ENCODE measurements at regions not wholly inside any gene's neighbourhood (a gene's known extent, or its start where the extent isn't known, plus 50 kb on each side); places are given as distances from the start of the nearest gene placed in this dataset.

GRCh38 chr2:156901373-156902031 lies 356.0 kb upstream of the GALNT5 start:
- H3K9me2 ChIP-seq (ENCODE audit: insufficient read depth, low read length): no peaks in the 10 kb centered on the region
- no peak overlapping the region for H3K4me3 ChIP-seq (ENCODE audit: low read length)
- no peaks in the 10 kb centered on the region for H3K9me3 ChIP-seq (ENCODE audit: low read length)
- H2AFZ ChIP-seq (ENCODE audit: low read depth, low read length): no peak overlapping the region
- no peak overlapping the region for H3K27ac ChIP-seq (ENCODE audit: low read length)
- no peaks in the 10 kb centered on the region for H3K27me3 ChIP-seq (ENCODE audit: insufficient read depth, low read depth, low read length)
- H3K79me2 ChIP-seq (replicated peaks; ENCODE audit: insufficient read depth, low read length): no peaks in the 10 kb centered on the region
- no peak for TF ChIP-seq POLR2AphosphoS5 (IDR thresholded peaks at IDR 0.05)
- TF ChIP-seq RAD21 (conservative IDR thresholded peaks at IDR 0.05): no peak
- TF ChIP-seq EP300 (conservative IDR thresholded peaks at IDR 0.05; ENCODE audit: poor library complexity, severe bottlenecking): no peak
- TF ChIP-seq CTCF (IDR thresholded peaks at IDR 0.05; ENCODE audit: poor library complexity, severe bottlenecking): no peak
- no peak for TF ChIP-seq TAF1 (IDR thresholded peaks at IDR 0.05; ENCODE audit: low read depth)
- no peak for TF ChIP-seq MXI1 (conservative IDR thresholded peaks at IDR 0.05; ENCODE audit: poor library complexity, severe bottlenecking)
- TF ChIP-seq SMC3 (conservative IDR thresholded peaks at IDR 0.05; ENCODE audit: poor library complexity): no peak
- no peak overlapping the region for H3K9ac ChIP-seq (ENCODE audit: low read length)
- no peaks in the 10 kb centered on the region for H3F3A ChIP-seq (ENCODE audit: insufficient read depth, low read length, poor library complexity, severe bottlenecking)
- H4K20me1 ChIP-seq (ENCODE audit: insufficient read depth): no peaks in the 10 kb centered on the region
- H3K4me2 ChIP-seq (ENCODE audit: low read length): no peak overlapping the region
- H3K36me3 ChIP-seq (ENCODE audit: insufficient read depth, low read length): no peaks in the 10 kb centered on the region

GRCh38 chr2:156903335-156903734 lies 354.2 kb upstream of the GALNT5 start:
- Histone ChIP-seq H2AFZ (ENCODE audit: low read depth, low read length) (no peak overlapping the region), H3K9ac (ENCODE audit: low read length) (no peak overlapping the region), H3K79me2 (replicated peaks; ENCODE audit: insufficient read depth, low read length) (no peaks in the 10 kb centered on the region), H3K9me3 (ENCODE audit: low read length) (no peaks in the 10 kb centered on the region), H3K27ac (ENCODE audit: low read length) (no peak overlapping the region), H3F3A (ENCODE audit: insufficient read depth, low read length, poor library complexity, severe bottlenecking) (no peaks in the 10 kb centered on the region), H3K27me3 (ENCODE audit: insufficient read depth, low read depth, low read length) (no peaks in the 10 kb centered on the region), H3K9me2 (ENCODE audit: insufficient read depth, low read length) (no peaks in the 10 kb centered on the region), H3K36me3 (ENCODE audit: insufficient read depth, low read length) (no peaks in the 10 kb centered on the region), H4K20me1 (ENCODE audit: insufficient read depth) (no peaks in the 10 kb centered on the region), H3K4me2 (ENCODE audit: low read length) (no peak overlapping the region), H3K4me3 (ENCODE audit: low read length) (no peak overlapping the region)
- TF ChIP-seq TAF1 (IDR thresholded peaks at IDR 0.05; ENCODE audit: low read depth): no peak
- no peak for TF ChIP-seq POLR2AphosphoS5 (IDR thresholded peaks at IDR 0.05)

- no peak overlapping the region for H3K9ac ChIP-seq (ENCODE audit: low read length)
- H3K9me3 ChIP-seq (ENCODE audit: low read length): no peaks in the 10 kb centered on the region
- H3K27me3 ChIP-seq (ENCODE audit: insufficient read depth, low read depth, low read length): no peaks in the 10 kb centered on the region
- no peak overlapping the region for H2AFZ ChIP-seq (ENCODE audit: low read depth, low read length)
- TF ChIP-seq REST (IDR thresholded peaks at IDR 0.05; ENCODE audit: borderline replicate concordance): no peak
- no peak for TF ChIP-seq TAF1 (IDR thresholded peaks at IDR 0.05; ENCODE audit: low read depth)
- no peak for TF ChIP-seq POLR2AphosphoS5 (IDR thresholded peaks at IDR 0.05)
- no peak for TF ChIP-seq EZH2 (IDR thresholded peaks at IDR 0.05; ENCODE audit: borderline replicate concordance, insufficient read depth, low read length, poor library complexity, severe bottlenecking)
- no peak for TF ChIP-seq EP300 (conservative IDR thresholded peaks at IDR 0.05; ENCODE audit: poor library complexity, severe bottlenecking)
- H3K9me2 ChIP-seq (ENCODE audit: insufficient read depth, low read length): no peaks in the 10 kb centered on the region
- no peak overlapping the region for H3K4me3 ChIP-seq (ENCODE audit: low read length)
- H3K79me2 ChIP-seq (replicated peaks; ENCODE audit: insufficient read depth, low read length): no peaks in the 10 kb centered on the region
- H3K36me3 ChIP-seq (ENCODE audit: insufficient read depth, low read length): no peaks in the 10 kb centered on the region
- H3K4me2 ChIP-seq (ENCODE audit: low read length): no peak overlapping the region
- H4K20me1 ChIP-seq (ENCODE audit: insufficient read depth): no peaks in the 10 kb centered on the region
- H3K27ac ChIP-seq (ENCODE audit: low read length): no peak overlapping the region
- no peaks in the 10 kb centered on the region for H3F3A ChIP-seq (ENCODE audit: insufficient read depth, low read length, poor library complexity, severe bottlenecking)
Measured at GRCh38 chr2:156907806-156908205, 349.7 kb upstream of the GALNT5 start.
